ENCODE measurements at regions not wholly inside any gene's neighbourhood (a gene's known extent, or its start where the extent isn't known, plus 50 kb on each side); places are given as distances from the start of the nearest gene placed in this dataset.
A peak's percentile ranks its signal among the peaks of the same experiment; 100 is the strongest.

DNA sequence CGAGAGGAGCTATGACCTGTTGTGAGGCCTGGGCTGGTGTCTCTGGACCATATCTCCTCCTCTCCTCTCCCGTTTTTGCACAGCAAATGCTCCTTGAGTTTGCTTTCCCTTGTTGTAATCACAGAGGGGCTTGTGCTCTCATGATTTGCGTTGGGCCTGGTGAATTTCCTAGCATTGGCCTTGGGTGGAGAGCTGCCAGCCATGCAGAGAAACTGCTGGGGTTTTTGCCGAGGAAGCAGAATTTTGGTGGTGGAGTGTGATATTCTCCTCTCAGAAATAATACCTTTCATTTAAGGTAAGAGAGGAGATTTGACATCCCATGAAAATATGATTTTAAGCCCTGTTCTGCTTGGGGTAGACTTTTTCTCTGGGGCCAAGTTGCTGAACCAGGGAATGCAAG, 175.7 kb upstream of the CADM1 start:
- Histone ChIP-seq H3K79me1 (ENCODE audit: low read depth, low read length) (no peaks in the 10 kb centered on the region), H4K91ac (ENCODE audit: low read depth, low read length, poor library complexity) (no peak overlapping the region), H4K8ac (ENCODE audit: low read depth, low read length) (no peak overlapping the region), H3K4me2 (ENCODE audit: insufficient read depth, low read length, poor library complexity, severe bottlenecking) (no peak overlapping the region), H2BK15ac (ENCODE audit: low read length) (no peak overlapping the region), H2BK12ac (ENCODE audit: low read length) (no peak overlapping the region), H3K4me3 (ENCODE audit: low read length in 2 of 2) (no peak overlapping the region), H3K4me1 (ENCODE audit: control insufficient read depth in 2 of 2, insufficient read depth in 1 of 2, low read depth in 1 of 2, low read length in 2 of 2) (peaks cover 0 to 21% of the 10 kb centered on the region in 2 donors), H3K23ac (ENCODE audit: low read depth, low read length, poor library complexity) (no peak overlapping the region), H3K9me3 (replicated peaks in 1 of 2; ENCODE audit: control insufficient read depth in 2 of 2, insufficient read depth in 1 of 2, low read depth in 1 of 2, low read length in 2 of 2) (no peaks in the 10 kb centered on the region), H3K9ac (ENCODE audit: low read depth, low read length, poor library complexity) (no peak overlapping the region), H3K36me3 (replicated peaks in 1 of 2; ENCODE audit: control insufficient read depth in 2 of 2, insufficient read depth in 2 of 2, low read length in 2 of 2) (no peaks in the 10 kb centered on the region), H2AK5ac (ENCODE audit: low read depth, low read length) (no peak overlapping the region), H3K27me3 (ENCODE audit: control insufficient read depth in 3 of 3, insufficient read depth in 3 of 3, low read depth in 1 of 3, low read length in 3 of 3) (peaks cover 0 to 8% (median 0%) of the 10 kb centered on the region in 3 experiments), H3K4ac (ENCODE audit: low read length) (no peak overlapping the region), H3K14ac (ENCODE audit: low read length) (no peak overlapping the region), H3K27ac (replicated peaks; ENCODE audit: low read length) (no peak overlapping the region), H2BK5ac (ENCODE audit: low read length) (no peak overlapping the region), H3K18ac (ENCODE audit: low read length) (no peak overlapping the region), H2BK120ac (ENCODE audit: low read depth, low read length) (no peak overlapping the region), H2AFZ (ENCODE audit: low read length) (no peak overlapping the region)
- WGBS, 2 donors (ENCODE audit: extremely low coverage in 2 of 2, insufficient read length in 2 of 2, insufficient replicate concordance in 1 of 2) = no CpG with 5 or more reads among the region's 4 CpGs
- no peak for DNase-seq (ENCODE audit: low spot score)

DNA sequence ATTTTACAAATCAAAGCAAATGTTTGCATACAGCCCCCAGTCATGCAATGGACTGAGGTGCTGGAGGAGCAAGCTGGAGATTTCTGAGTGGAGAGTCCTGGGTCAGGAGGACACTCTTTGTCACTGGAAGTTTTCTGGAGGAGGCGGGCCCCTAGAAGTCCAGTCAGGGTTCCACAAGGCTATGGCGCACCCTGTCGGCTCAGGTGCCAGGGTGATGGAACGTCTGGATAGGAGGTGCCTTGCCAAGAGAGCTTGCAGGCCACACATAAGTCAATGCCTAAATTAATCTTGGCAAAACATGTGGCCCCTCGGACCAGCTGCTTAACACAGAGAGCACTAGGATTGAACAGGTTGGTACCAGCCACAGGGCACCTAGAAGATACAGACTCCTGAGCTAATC, 174.7 kb upstream of the CADM1 start:
- Histone ChIP-seq H2BK15ac (ENCODE audit: low read length) (no peak overlapping the region), H2AFZ (ENCODE audit: low read length) (no peak overlapping the region), H3K23ac (ENCODE audit: low read depth, low read length, poor library complexity) (no peak overlapping the region), H3K27ac (replicated peaks; ENCODE audit: low read length) (no peak overlapping the region), H3K4me3 (ENCODE audit: low read length in 2 of 2) (no peak overlapping the region), H3K36me3 (replicated peaks in 1 of 2; ENCODE audit: control insufficient read depth in 2 of 2, insufficient read depth in 2 of 2, low read length in 2 of 2) (no peaks in the 10 kb centered on the region), H3K4me1 (ENCODE audit: control insufficient read depth in 2 of 2, insufficient read depth in 1 of 2, low read depth in 1 of 2, low read length in 2 of 2) (peaks cover 1 to 29% of the 10 kb centered on the region in 2 donors), H2BK5ac (ENCODE audit: low read length) (no peak overlapping the region), H3K14ac (ENCODE audit: low read length) (no peak overlapping the region), H2AK5ac (ENCODE audit: low read depth, low read length) (no peak overlapping the region), H3K27me3 (ENCODE audit: control insufficient read depth in 3 of 3, insufficient read depth in 3 of 3, low read depth in 1 of 3, low read length in 3 of 3) (peaks cover 0 to 8% (median 0%) of the 10 kb centered on the region in 3 experiments), H4K8ac (ENCODE audit: low read depth, low read length) (no peak overlapping the region), H4K91ac (ENCODE audit: low read depth, low read length, poor library complexity) (no peak overlapping the region), H3K9me3 (replicated peaks in 1 of 2; ENCODE audit: control insufficient read depth in 2 of 2, insufficient read depth in 1 of 2, low read depth in 1 of 2, low read length in 2 of 2) (no peaks in the 10 kb centered on the region), H3K4ac (ENCODE audit: low read length) (no peak overlapping the region), H3K18ac (ENCODE audit: low read length) (no peak overlapping the region), H2BK12ac (ENCODE audit: low read length) (no peak overlapping the region), H3K9ac (ENCODE audit: low read depth, low read length, poor library complexity) (no peak overlapping the region), H3K79me1 (ENCODE audit: low read depth, low read length) (no peaks in the 10 kb centered on the region), H2BK120ac (ENCODE audit: low read depth, low read length) (no peak overlapping the region), H3K4me2 (ENCODE audit: insufficient read depth, low read length, poor library complexity, severe bottlenecking) (no peak overlapping the region)
- no peak for DNase-seq (ENCODE audit: low spot score)
- no CpG with 5 or more reads among the region's 5 CpGs for WGBS, 2 donors (ENCODE audit: extremely low coverage in 2 of 2, insufficient read length in 2 of 2, insufficient replicate concordance in 1 of 2)

DNA sequence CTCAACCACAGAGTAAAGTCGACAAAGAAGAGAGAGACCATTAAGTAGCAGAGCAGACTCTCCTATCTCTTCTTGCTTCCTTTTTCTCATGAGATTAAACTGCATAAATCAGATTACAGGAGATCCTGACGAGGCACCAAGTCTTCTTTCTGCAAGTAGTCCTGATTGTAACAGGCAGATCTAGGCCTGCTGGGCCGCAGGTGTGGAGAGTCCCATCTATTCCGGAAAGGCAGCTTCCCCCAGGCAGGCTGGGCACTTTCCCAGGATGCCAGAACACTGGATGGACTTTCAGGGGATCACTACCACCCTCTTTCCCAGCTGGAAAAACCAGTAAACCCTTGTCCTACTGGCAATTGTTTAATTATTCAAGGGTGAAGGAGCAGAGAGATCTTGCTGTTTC, 173.0 kb upstream of the CADM1 start:
- Histone ChIP-seq H4K8ac (ENCODE audit: low read depth, low read length) (no peak overlapping the region), H3K18ac (ENCODE audit: low read length) (peak overlapping the region; percentile 61), H3K9ac (ENCODE audit: low read depth, low read length, poor library complexity) (no peak overlapping the region), H3K9me3 (replicated peaks in 1 of 2; ENCODE audit: control insufficient read depth in 2 of 2, insufficient read depth in 1 of 2, low read depth in 1 of 2, low read length in 2 of 2) (no peaks in the 10 kb centered on the region), H3K27ac (replicated peaks; ENCODE audit: low read length) (no peak overlapping the region), H2BK120ac (ENCODE audit: low read depth, low read length) (no peak overlapping the region), H3K4me2 (ENCODE audit: insufficient read depth, low read length, poor library complexity, severe bottlenecking) (no peak overlapping the region), H2BK15ac (ENCODE audit: low read length) (no peak overlapping the region), H4K91ac (ENCODE audit: low read depth, low read length, poor library complexity) (no peak overlapping the region), H2AK5ac (ENCODE audit: low read depth, low read length) (no peak overlapping the region), H2BK12ac (ENCODE audit: low read length) (no peak overlapping the region), H3K36me3 (replicated peaks in 1 of 2; ENCODE audit: control insufficient read depth in 2 of 2, insufficient read depth in 2 of 2, low read length in 2 of 2) (no peaks in the 10 kb centered on the region), H3K14ac (ENCODE audit: low read length) (no peak overlapping the region), H2AFZ (ENCODE audit: low read length) (no peak overlapping the region), H3K4me3 (ENCODE audit: low read length in 2 of 2) (no peak overlapping the region), H3K79me1 (ENCODE audit: low read depth, low read length) (no peaks in the 10 kb centered on the region), H3K4ac (ENCODE audit: low read length) (no peak overlapping the region), H2BK5ac (ENCODE audit: low read length) (no peak overlapping the region), H3K4me1 (ENCODE audit: control insufficient read depth in 2 of 2, insufficient read depth in 1 of 2, low read depth in 1 of 2, low read length in 2 of 2) (peaks cover 1 to 30% of the 10 kb centered on the region in 2 donors), H3K27me3 (ENCODE audit: control insufficient read depth in 3 of 3, insufficient read depth in 3 of 3, low read depth in 1 of 3, low read length in 3 of 3) (peaks cover 0 to 8% (median 0%) of the 10 kb centered on the region in 3 experiments), H3K23ac (ENCODE audit: low read depth, low read length, poor library complexity) (no peak overlapping the region)
- WGBS, 2 donors (ENCODE audit: extremely low coverage in 2 of 2, insufficient read length in 2 of 2, insufficient replicate concordance in 1 of 2) = no CpG with 5 or more reads among the region's 4 CpGs
- DNase-seq (ENCODE audit: low spot score) = no peak

DNA sequence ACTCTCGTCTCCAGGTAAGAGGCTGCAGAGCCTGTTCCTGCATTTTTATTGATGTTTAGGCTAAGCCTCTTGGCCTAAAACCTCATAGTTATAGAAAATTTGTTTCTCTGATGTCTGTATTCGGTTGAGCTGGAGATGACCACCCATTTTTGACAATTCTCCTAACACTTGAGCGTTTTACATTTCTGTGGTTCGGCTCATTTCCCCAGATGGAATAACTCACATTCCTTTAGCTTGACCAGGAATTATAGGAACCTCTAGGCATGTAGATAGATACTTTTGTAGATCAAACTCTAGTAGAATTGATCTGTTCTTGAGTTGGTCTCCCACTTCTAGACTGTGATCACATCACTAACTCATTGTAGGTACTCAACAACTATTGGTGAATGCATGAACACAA, 172.6 kb upstream of the CADM1 start:
- Histone ChIP-seq H3K14ac (ENCODE audit: low read length) (no peak overlapping the region), H3K9ac (ENCODE audit: low read depth, low read length, poor library complexity) (no peak overlapping the region), H3K4me3 (ENCODE audit: low read length in 2 of 2) (no peak overlapping the region), H3K18ac (ENCODE audit: low read length) (no peak overlapping the region), H4K8ac (ENCODE audit: low read depth, low read length) (no peak overlapping the region), H4K91ac (ENCODE audit: low read depth, low read length, poor library complexity) (no peak overlapping the region), H2BK15ac (ENCODE audit: low read length) (no peak overlapping the region), H2AFZ (ENCODE audit: low read length) (no peak overlapping the region), H3K4me2 (ENCODE audit: insufficient read depth, low read length, poor library complexity, severe bottlenecking) (no peak overlapping the region), H2BK120ac (ENCODE audit: low read depth, low read length) (no peak overlapping the region), H3K4ac (ENCODE audit: low read length) (no peak overlapping the region), H3K79me1 (ENCODE audit: low read depth, low read length) (no peaks in the 10 kb centered on the region), H2AK5ac (ENCODE audit: low read depth, low read length) (no peak overlapping the region), H3K23ac (ENCODE audit: low read depth, low read length, poor library complexity) (no peak overlapping the region), H3K27me3 (ENCODE audit: control insufficient read depth in 3 of 3, insufficient read depth in 3 of 3, low read depth in 1 of 3, low read length in 3 of 3) (peaks cover 0 to 8% (median 0%) of the 10 kb centered on the region in 3 experiments), H3K36me3 (replicated peaks in 1 of 2; ENCODE audit: control insufficient read depth in 2 of 2, insufficient read depth in 2 of 2, low read length in 2 of 2) (no peaks in the 10 kb centered on the region), H2BK5ac (ENCODE audit: low read length) (no peak overlapping the region), H3K4me1 (ENCODE audit: control insufficient read depth in 2 of 2, insufficient read depth in 1 of 2, low read depth in 1 of 2, low read length in 2 of 2) (peaks cover 1 to 30% of the 10 kb centered on the region in 2 donors), H2BK12ac (ENCODE audit: low read length) (no peak overlapping the region), H3K27ac (replicated peaks; ENCODE audit: low read length) (no peak overlapping the region), H3K9me3 (replicated peaks in 1 of 2; ENCODE audit: control insufficient read depth in 2 of 2, insufficient read depth in 1 of 2, low read depth in 1 of 2, low read length in 2 of 2) (no peaks in the 10 kb centered on the region)
- WGBS, 2 donors (ENCODE audit: extremely low coverage in 2 of 2, insufficient read length in 2 of 2, insufficient replicate concordance in 1 of 2) = no CpG with 5 or more reads among the region's 4 CpGs
- DNase-seq (ENCODE audit: low spot score) = no peak

Data from neuronal stem cell (in vitro differentiated cells).